PFSK-1 (cell line): ENCODE measurements at regions not wholly inside any gene's neighbourhood (a gene's known extent, or its start where the extent isn't known, plus 50 kb on each side); places are given as distances from the start of the nearest gene placed in this dataset.

Experiments used
- FOXP2 ChIP-seq: optimal IDR thresholded peaks from 2 replicates; pipeline ENCODE3; 2011; ENCODE audit warnings: borderline replicate concordance, control low read depth, inconsistent platforms; ENCODE audit not compliant: insufficient read depth; ENCODE audit errors: extremely low read length, extremely low read depth
- POLR2AphosphoS5 ChIP-seq: IDR thresholded peaks from 2 replicates; pipeline ENCODE4 v1.6.1; 2012; ENCODE audit warnings: low read depth, mild to moderate bottlenecking, control low read depth, low read length, moderate library complexity
- REST ChIP-seq, 2 experiments: IDR thresholded peaks; 2 replicates each; pipeline versions ENCODE4 v1.6.1 to v1.8.0; 2011 to 2012; ENCODE audit warnings: low read depth in 2 of 2, low read length in 2 of 2, control low read depth in 1 of 2, inconsistent platforms in 1 of 2, mild to moderate bottlenecking in 1 of 2, moderate library complexity in 1 of 2; ENCODE audit not compliant: insufficient read depth in 1 of 2
- SIN3A ChIP-seq: IDR thresholded peaks from 2 replicates; pipeline ENCODE4 v1.6.1; 2012; ENCODE audit warnings: mild to moderate bottlenecking, low read length, moderate library complexity, borderline replicate concordance; ENCODE audit not compliant: insufficient read depth
- TAF1 ChIP-seq: IDR thresholded peaks from 2 replicates; pipeline ENCODE4 v1.6.1; 2012; ENCODE audit warnings: low read length, control low read depth, borderline replicate concordance; ENCODE audit not compliant: insufficient read depth

- no peak for TF ChIP-seq SIN3A
Observed at GRCh38 chr1:79903321-79903720, 896.8 kb upstream of the ADGRL4 start.

- TF ChIP-seq FOXP2 (no peak), REST (IDR thresholded peaks at IDR 0.05; ENCODE audit: insufficient read depth in 1 of 2, low read depth in 2 of 2, low read length in 2 of 2) (no peak), SIN3A (no peak), TAF1 (no peak), POLR2AphosphoS5 (no peak)
Observed at GRCh38 chr1:79902418-79902817, 895.9 kb upstream of the ADGRL4 start.

- no peak for TF ChIP-seq REST (IDR thresholded peaks at IDR 0.05; ENCODE audit: insufficient read depth in 1 of 2, low read depth in 2 of 2, low read length in 2 of 2)
- TF ChIP-seq POLR2AphosphoS5, result no peak
- TF ChIP-seq SIN3A, result no peak
- TF ChIP-seq TAF1, result no peak
- no peak for TF ChIP-seq FOXP2
Observed at GRCh38 chr1:79899914-79900313, 893.4 kb upstream of the ADGRL4 start.

DNA sequence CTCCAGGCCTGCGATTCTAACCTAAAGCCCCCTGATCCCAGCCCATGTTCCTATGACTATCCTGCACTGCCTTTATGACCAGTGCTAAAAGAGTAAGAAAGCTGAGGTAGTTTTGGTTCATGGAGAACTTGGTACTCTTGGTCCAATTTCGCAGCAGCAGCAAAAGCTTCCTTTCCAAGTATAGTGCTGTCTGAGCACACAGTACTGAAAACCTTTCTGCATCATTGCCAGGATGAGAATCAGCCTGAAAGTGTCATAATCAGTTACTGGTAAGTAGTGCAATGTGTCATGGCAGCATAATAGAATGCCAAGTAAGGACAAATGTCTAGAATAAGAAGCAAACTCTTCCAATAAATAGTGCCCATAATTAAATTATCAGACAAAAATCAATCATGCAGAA lies 889.6 kb upstream of the ADGRL4 start:
- TF ChIP-seq REST (IDR thresholded peaks at IDR 0.05; ENCODE audit: insufficient read depth in 1 of 2, low read depth in 2 of 2, low read length in 2 of 2) (no peak), SIN3A (no peak), POLR2AphosphoS5 (no peak), TAF1 (no peak), FOXP2 (no peak)

DNA sequence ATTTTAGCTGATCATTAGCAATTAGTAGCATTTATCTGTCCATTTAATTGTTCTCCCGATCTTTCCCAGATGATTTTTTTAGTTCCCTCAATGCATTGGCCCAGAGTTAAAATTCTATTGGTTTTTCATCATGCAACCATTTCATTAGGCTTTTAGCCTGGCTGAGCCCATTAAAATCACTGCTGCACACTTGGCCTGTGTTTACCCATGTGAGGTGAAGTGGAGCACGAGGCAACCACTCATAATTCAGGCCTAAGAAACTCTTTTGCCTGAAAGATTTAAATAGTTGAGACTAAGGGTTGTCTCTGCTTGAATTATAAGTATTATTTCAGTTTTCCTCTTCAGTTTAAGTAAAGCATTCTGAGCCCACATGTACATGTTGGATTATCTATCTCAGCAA lies 889.0 kb upstream of the ADGRL4 start:
- TF ChIP-seq FOXP2, result no peak
- TF ChIP-seq REST (IDR thresholded peaks at IDR 0.05; ENCODE audit: insufficient read depth in 1 of 2, low read depth in 2 of 2, low read length in 2 of 2), result no peak
- TF ChIP-seq SIN3A, result no peak
- TF ChIP-seq TAF1, result no peak
- no peak for TF ChIP-seq POLR2AphosphoS5
